ENCODE measurements at regions not wholly inside any gene's neighbourhood (a gene's known extent, or its start where the extent isn't known, plus 50 kb on each side); places are given as distances from the start of the nearest gene placed in this dataset.
"Not testable (repeated sequence)": the region's sequence is repeated elsewhere in the genome, so short reads cannot be mapped to it uniquely, and the experiment has no call there.

DNA sequence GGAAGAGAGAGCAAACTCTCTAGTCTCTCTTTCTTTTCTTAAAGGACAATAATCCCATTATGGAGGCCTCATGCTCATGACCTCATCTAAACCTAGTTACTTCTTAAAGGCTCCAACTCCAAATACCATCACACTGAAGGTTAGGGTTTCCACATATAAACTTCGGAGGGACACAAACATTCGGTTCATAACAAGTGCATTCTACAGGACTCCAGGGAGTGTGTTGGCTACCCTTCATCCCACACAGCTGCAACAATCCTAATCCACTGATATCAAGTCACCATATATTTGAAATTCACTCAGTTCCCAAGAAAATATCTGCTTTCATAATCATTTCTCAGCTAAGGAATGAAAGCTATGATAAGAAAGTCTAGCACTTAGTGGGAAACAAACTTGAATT lies 265.9 kb upstream of the PLEKHG7 start:
- no peak for DNase-seq

DNA sequence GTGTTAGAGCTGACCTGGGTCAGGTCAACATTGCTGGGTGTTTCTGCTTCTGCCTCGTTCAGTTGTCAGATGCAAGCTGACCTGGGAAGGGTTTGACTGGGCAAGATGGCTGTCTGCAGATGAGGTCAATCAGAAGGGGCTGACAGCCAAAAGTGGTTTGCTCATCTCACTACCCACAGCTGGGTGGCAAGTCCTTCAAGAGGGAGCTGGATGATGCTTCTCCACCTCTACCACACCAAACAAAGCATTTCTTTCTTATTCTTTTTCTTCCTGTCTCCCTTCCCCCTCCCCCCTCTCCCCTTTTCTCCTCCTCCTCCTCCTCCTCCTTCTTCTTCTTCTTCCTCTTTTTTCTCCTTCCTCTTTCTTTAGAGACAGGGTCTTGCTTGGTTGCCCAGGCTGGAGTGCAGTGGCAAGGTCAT lies 268.2 kb upstream of the PLEKHG7 start:
- DNase-seq: no peak

DNA sequence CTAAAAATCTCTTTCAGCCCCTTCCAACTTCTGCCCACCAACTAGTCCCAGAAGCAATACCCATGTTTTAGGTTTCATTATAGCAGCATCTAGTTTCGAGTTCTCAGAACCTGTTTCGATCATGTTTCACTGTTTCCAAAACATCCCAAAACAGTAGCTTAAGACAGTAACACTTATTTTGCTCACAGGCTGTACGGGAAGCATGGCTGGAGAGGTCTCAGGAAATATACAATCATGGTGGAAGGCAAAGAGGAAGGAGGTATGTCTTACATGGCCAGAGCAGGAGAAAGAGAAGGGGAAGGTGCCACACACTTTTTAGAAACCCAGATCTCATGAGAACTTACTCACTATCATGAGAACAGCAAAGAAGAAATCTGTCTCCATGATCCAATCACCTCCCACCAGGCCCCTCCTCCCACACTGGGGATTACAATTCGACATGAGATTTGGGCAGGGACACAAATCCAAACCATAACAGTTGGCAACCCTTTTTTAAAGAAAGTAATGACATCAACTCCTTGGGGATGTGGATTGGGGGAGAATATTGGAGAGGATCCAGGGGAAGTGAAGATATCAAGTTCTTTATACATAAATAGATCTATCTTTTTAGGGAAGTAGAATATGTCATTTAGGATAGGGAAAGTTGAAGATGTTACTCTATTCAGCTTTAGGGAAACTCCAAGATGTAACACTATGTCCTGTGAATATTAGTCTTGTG lies 269.9 kb upstream of the PLEKHG7 start:
- DNase-seq: no peak

DNA sequence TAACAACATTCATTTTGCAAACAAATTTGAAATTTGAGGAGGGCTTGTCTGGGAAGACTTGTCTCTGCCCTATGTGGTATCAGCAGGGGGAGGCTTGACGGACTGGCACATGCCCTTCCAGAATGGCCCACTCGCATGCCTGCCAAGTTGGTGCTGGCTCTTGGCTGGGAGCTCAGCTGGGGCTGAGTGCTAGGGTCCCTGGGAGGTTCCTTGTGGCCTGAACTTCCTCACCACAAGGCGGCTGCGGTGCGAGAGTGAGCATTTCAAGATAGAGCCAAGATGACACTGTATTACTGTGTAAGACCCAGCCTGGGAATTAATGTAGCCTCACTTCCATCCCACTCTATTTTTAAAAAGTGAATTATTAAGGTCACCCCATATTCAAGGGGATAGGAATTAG lies 271.6 kb upstream of the PLEKHG7 start:
- peak in 1 of 58 donors; percentile 2 for DNase-seq

DNA sequence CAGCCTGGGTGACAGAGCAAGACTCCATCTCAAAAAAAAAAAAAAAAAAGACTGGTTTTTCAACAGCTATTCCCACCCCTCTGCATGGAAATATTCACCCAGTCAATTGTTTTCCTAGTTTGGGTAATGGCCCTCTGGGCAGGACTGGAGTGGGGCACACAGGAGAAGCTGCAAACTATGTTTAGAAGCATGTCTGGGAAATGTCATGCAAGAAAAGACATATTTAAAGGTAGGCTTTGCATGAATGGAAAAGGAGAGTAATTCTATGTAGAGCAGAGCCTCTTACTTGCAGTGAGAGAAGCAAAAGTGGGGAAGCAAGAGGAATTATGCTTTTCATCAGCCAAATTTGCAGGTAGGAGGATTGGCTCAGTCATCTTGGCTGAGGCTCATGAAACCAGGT lies 276.5 kb upstream of the PLEKHG7 start:
- no peak for DNase-seq

DNA sequence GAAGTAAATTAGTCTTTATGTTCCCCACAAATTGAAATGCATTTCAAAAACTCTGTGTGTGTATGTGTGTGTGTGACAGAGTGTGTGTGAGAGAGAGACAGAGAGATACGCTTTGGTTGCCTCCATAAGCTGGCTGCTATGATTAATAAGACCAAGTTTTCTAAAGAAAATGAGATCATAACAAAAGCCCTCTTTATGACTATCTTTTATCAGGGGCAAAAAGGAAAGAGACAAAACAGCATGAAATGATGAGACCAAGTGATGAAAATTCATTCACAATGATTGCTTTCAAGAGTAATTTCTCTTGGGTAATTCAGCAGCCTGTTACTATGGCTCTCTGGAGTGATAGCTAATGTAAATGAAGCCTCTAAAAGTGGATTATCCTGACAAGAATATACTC lies 277.6 kb upstream of the PLEKHG7 start:
- no peak for DNase-seq

DNA sequence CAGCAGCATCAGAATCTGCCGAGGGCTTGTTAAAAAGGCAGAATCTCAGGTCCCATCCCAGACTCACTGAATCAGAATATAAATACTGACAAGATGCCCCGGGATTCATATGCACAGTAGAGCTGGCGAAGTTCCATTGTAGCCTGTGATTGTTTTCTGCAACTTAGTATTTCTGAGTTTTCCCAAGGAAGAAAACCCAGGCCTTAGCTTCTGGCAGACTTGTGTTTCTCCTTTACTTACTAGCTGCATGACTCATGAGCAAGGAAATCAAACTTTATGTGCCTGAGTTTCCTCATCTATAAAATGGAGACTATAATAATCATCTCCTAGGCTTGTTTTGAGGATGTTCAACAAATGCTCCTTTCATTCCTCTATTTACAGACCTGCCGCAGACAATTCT lies 278.5 kb upstream of the PLEKHG7 start:
- no peak for DNase-seq

DNA sequence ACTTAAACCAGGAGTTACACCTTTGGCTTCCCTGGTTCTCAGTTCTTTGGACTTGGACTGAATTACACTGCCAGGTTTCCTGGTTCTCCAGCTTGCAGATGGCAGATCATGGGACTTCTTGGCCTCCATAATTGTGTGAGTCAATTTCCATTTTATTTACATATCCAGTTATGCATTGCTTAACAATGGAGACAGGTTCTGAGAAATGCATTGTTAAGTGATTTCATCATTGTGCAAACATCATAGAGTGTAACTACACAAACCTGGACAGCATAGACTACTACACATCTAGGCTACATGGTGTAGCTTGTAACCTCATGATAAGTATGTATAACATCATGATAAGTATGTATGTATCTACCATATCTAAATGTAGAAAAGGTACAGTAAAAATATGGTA lies 276.1 kb upstream of the BTG1 start:
- no peak for DNase-seq

DNA sequence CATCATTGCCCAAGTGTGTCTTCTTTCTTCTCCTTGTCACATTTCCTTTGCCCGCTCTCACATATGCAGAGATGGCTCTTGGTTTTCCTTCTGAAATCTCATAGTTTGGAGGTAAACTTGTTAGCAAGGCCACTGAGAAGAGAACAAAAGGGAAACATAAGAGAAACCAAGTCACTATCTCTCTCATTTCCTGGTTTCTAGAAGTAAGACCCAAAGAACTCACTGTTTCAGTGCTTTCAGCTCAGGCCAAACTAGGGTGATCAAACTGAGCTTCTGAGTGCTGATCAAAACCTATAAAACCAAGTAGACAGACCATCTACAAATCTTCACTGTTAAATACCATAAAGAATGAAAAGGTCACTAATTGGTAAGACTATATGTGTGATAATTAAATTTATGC lies 275.4 kb upstream of the BTG1 start:
- DNase-seq: no peak

DNA sequence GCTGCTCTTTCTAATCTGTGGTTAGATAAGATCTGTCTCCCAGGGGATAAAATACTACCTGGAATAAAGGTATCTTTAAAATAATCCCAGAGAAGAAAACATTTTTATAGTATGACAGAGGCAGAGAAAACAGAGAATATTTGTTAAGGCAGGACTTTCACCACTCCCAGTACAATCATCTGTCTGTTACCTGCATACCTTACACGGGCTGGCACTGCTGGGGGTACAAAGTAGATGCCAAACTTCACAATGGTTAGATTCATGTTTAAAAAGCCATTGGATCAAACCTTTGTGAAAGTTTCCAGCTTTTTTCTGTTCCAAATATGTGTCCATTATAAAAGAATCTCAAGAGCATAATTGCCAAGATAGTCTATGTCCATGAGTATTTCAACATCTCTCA lies 273.6 kb upstream of the BTG1 start:
- DNase-seq: no peak

DNA sequence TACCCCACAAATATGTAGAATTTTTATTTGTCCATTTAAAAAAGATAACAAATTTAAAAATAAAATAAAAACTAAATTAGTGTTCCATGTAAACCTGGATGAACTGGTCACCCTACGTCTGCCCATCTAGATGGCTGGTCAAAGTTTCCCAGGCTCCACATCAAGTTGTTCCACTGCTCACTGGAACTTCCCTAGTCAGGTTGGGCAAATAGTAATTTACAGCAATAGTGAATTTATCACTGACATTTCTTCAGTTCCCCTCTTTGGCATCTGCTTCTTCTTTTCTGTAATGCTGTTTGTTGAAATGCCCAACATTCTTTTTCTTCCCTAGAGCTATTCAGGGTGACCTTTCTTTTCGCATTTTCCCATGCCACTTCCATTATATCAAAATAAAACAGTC lies 272.7 kb upstream of the BTG1 start:
- no peak for DNase-seq

DNA sequence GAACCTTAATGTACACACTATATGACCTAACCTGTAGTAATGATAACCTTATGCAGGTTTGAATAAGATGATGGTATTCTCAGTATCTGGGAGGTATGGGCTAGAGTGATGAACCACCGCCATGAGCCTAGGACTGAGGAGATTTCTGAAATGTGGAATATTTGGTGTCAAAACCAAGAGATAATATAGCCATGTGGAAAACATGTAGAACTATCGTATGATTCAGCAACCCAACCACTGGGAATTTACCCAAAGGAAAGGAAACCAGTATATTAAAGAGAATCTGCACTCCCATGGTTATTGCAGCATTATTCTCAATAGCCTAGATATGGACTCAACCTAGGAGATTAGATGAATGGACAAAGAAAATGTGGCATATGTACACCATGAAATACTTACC lies 271.7 kb upstream of the BTG1 start:
- DNase-seq: no peak

DNA sequence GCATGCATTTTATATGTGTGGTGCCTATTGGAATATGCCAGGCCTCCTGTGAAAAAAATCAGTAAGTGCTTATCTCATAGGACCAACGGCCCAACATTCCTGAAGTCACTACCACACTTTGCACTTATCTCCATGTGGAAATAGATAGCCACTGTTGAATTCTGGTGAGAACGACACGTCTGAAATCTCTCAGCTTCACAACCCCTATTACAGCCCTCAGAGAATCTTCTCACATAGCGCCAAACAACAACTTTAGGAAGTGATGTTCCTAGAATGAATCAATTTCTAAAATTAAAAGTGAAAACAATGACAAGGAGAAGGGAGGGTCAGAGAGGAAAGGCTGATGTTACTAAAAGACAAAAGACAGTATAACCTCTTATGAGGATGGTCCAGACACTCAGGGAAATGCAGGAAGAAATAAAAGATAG lies 270.8 kb upstream of the BTG1 start:
- DNase-seq: no peak

DNA sequence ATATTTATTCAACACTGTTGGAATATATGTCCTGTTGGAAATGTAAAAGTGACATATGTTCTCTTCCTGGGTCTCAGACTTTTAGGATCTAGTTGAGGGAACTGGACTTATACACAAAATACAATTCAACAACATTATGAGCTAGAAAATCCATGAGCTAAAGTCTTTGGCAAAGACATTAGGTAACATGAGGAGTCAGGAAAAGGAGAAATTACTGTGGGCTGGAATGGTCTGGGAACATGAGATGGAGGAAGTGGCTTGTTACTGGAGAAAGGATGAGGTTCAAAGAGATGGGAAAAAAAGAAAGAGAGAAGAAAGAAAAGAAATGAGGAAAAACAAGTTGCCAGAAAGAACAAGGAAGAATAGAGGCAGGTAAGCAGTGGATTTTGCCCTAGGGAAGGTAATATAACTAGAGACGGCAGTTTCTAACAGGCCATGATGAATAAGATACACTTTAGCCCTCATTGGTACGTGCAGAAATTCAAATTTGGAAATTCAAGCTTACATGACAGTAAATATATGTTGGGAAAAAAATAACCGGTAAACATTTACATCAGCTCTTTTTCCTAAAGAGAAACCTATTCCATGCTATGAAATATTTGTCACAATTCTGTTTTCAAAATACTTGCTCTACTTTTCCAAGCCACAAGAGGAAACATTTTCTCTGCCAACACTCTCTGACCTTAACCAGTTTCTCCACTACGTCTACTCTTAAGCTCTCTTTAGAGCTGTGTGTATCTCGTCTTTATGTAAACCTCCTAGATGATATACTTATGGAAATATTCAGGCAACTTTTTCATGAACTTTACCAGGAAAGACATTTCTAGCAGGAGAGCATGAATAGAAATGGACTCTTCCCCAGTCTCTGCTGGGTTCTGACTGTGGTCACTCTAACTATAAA lies 268.8 kb upstream of the BTG1 start:
- DNase-seq: no peak

DNA sequence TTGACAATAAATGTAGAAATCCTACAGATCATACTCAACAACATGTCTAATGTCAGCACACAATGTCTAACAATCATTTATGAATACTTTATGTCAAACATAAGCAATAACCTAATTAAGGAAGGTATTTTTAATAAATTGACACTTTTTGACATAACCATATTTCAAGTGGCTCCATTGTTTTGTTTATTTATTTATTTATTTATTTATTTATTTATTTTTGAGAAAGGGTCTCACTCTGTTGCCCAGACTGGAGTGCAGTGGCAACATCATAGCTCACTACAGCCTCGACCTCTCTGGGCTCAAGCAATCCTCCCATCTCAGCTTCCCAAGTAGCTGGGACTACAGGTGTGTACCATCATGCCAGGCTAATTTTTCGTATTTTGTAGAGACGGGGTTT lies 267.6 kb upstream of the BTG1 start:
- DNase-seq: no peak

DNA sequence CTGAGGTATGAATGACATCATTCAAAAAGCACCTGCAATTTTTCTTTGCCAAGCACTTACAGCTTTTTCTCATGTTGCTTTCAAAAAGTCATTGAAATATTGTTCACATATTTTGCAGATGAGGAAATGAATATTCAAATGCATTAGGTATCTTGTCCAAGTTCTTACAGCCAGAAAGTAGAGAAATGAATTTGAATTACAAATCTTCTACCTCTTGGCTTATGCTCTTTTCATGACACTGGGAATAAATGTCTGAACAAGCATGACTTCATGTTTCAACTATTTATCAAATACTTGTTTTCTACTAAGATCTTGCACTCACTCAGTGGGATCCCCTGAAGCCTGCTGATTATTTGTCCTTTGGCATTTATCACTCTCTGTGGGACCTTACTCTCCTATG lies 267.2 kb upstream of the BTG1 start:
- no peak for DNase-seq

DNA sequence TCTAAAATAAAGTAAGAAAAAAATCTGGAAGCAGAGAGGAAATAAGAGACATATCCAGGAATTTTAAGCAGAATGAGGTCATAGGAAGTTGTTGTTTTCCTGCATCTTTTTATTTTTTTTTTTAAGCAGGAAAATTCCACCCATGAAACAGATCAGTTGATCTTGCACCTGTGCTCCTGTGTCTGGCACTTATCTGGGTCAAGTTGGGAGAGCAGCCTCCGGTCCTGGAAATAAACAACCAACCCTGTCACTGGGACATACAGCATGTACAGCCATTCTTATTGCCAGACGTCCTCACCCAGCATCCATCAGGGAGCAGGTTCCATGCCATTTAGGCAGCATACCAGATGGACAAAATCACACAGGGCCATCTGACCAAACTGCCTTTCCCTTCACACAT lies 266.0 kb upstream of the BTG1 start:
- no peak for DNase-seq

DNA sequence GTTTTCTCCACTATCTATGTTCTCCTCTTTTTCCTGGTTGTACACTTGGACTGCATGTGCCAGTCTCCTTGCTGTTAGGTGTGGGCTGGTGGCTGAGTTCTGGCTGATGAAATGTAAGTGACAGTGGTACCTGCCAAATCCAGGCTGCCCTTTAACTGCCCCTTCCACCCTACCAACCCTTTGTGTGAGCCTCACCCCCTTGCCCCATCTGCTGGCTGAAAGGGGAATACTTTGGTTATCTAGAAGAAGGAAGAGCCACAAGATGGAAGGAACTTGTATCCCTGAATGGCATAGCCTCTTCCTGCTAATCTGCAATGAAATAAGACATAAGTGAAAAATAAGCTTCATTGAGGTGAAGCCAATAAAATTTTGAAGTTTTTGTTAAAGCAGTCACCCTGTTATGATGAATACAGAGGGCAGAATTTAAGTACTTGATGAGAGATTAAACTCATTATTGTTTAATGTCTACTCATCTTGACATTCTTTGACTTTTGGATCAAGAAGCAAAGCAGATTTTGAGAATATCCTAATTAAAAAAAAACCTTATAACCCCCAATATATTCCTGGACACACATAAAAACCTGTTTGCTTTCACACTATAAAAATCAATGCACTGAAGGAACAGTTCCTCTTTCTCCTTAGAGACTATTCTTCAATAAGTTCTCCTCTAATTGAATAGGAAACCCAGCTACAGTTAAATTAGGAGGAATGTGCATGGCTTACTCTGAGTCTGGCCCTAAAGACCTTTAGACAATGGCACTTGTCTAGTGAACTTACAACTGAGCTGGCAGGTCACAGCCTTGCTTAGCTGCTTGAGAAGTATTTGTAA lies 262.6 kb upstream of the BTG1 start:
- no peak for DNase-seq

DNA sequence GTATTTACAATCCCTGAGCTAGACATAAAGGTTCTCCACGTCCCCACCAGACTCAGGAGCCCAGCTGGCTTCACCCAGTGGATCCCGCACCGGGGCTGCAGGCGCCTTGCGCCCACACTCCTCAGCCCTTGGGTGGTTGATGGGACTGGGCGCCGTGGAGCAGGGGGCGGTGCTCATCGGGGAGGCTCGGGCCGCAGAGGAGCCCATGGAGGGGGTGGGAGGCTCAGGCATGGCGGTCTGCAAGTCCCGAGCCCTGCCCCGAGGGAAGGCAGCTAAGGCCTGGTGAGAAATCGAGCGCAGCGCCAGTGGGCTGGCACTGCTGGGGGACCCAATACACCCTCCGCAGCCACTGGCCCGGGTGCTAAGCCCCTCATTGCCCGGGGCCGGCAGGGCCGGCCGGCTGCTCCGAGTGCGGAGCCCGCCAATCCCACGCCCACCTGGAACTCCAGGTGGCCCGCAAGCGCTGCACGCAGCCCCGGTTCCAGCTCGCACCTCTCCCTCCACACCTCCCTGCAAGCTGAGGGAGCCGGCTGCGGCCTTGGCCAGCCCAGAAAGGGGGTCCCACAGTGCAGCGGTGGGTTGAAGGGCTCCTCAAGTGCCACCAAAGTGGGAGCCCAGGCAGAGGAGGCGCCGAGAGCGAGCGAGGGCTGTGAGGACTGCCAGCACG lies 260.9 kb upstream of the BTG1 start:
- DNase-seq: not testable (repeated sequence)

DNA sequence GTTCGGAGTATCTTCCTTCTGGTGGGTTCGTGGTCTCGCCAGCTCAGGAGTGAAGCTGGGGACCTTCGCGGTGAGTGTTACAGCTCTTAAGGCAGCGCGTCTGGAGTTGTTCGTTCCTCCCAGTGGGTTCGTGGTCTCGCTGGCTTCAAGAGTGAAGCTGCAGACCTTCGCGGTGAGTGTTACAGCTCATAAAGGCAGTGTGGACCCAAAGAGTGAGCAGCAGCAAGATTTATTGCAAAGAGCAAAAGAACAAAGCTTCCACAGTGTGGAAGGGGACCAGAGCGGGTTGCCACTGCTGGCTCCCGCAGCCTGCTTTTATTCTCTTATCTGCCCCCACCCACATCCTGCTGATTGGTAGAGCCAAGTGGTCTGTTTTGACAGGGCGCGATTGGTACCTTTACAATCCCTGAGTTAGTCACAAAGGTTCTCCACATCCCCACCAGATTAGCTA lies 260.2 kb upstream of the BTG1 start:
- not testable (repeated sequence) for DNase-seq

DNA sequence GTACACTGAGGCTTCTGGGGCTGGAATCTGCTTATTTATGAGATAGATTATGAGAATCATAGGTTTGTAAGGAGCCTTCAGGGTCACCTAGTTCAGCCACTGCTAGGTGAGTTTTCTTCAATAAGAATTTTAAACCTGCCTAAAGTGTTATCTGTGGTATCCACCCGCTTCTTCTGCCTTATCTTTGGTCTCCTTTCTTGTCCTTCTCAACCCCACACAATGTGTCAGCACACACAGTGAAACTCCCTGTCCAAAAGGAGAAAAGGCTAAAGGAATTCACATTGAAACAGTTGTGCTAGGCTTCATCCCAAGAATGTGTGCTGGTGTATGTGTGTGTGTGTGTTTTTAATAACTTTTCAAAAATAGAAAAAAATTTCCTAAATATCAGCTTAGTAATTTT lies 259.3 kb upstream of the BTG1 start:
- no peak for DNase-seq
